Esophagus muscularis mucosa (tissue), 4 donors: ENCODE measurements at regions not wholly inside any gene's neighbourhood (a gene's known extent, or its start where the extent isn't known, plus 50 kb on each side); places are given as distances from the start of the nearest gene placed in this dataset.

ENCODE experiments used
- DNase-seq: peaks from one replicate; pipeline ENCODE4 v3.0.0-alpha.2; 2017; ENCODE audit errors: extremely low spot score
- H3K27ac ChIP-seq, 4 donors: fragments of 200-600 bp; sonication (generic); replicated peaks in 1 of 4; 1 replicate in 3 of 4; 2 replicates in 1 of 4; pipeline ENCODE4 v1.5.1; 2016 to 2019; ENCODE audit warnings: mild to moderate bottlenecking in 1 of 4
- H3K27me3 ChIP-seq, 4 donors: fragments of 200-600 bp; sonication (generic); one replicate each; pipeline versions ENCODE4 v1.5.1 to v1.6.0; 2016 to 2019
- H3K36me3 ChIP-seq, 4 donors: fragments of 200-600 bp; sonication (generic); one replicate each; pipeline ENCODE4 v1.5.1; 2016 to 2019
- H3K4me1 ChIP-seq, 4 donors: fragments of 200-600 bp; sonication (generic); one replicate each; pipeline ENCODE4 v1.5.1; 2016 to 2019
- H3K4me3 ChIP-seq, 4 donors: fragments of 200-600 bp; sonication (generic); 1 replicate in 2 of 4; 2 replicates in 2 of 4; pipeline ENCODE4 v1.5.1; 2016 to 2019; ENCODE audit warnings: mild to moderate bottlenecking in 4 of 4, moderate library complexity in 1 of 4
- H3K9me3 ChIP-seq, 4 donors: fragments of 200-600 bp; sonication (generic); 1 replicate in 3 of 4; 2 replicates in 1 of 4; pipeline ENCODE4 v1.5.1; 2016 to 2019
- EP300 ChIP-seq: sonication (generic); formaldehyde crosslinking; IDR thresholded peaks from one replicate; pipeline ENCODE4 v1.6.1; 2017; ENCODE audit warnings: antibody characterized with exemption
- POLR2A ChIP-seq: fragments of 450-650 bp; IDR thresholded peaks from one replicate; pipeline ENCODE4 v1.6.1; 2017; ENCODE audit warnings: antibody characterized with exemption, moderate library complexity, mild to moderate bottlenecking, low read depth
- POLR2AphosphoS5 ChIP-seq, 2 donors: sonication (generic); formaldehyde crosslinking; IDR thresholded peaks; one replicate each; pipeline ENCODE4 v1.6.1; 2017; ENCODE audit warnings: antibody characterized with exemption in 2 of 2
- WGBS: methylation state at CpG from one replicate; pipeline ENCODE4 v1.1.5; 2018; 5-methylcytosine and 5-hydroxymethylcytosine counted together
- intact Hi-C: fragments of 100-400 bp; cut with DNase I; formaldehyde crosslinking; loops from one replicate; pipeline ENCODE4 v1.15.1; 2023
- TF ChIP-seq, protein P1 (sequence below), 3 experiments: fragments of 200-600 bp in 2 of 3; fragments of 450-650 bp in 1 of 3; sonication (generic) in 2 of 3; IDR thresholded peaks; one replicate each; pipeline ENCODE4 v1.5.1; 2017 to 2019; ENCODE audit warnings: antibody characterized with exemption in 3 of 3, mild to moderate bottlenecking in 2 of 3, moderate library complexity in 1 of 3

DNA sequence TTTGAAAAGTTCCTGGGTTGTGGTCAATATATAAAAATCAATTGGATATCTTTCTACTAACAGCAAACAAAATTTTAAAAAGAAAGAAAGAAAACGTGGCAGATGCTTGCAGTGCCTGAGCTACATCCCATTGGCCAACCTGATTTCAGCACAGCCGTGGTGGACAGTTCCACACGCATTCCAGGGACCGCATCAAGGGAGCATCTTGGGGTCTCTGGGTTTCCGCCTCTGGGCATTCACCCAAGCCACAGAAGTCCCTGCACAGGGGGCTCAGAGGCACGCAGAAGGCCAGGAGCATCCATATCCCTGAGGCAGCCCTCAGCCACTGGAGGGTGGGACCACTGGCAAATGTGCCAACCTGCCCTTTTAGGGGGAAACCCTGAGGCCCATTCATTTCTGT, 254.5 kb upstream of the RNF32 start:
- intact Hi-C loops = no loop called here
- Histone ChIP-seq H3K27ac (no peak overlapping the region), H3K36me3 (no peaks in the 10 kb centered on the region), H3K4me3 (no peak overlapping the region), H3K4me1 (no peaks in the 10 kb centered on the region), H3K9me3 (no peaks in the 10 kb centered on the region), H3K27me3 (peaks cover 0 to 35% (median 0%) of the 10 kb centered on the region in 4 donors)
- TF ChIP-seq, protein P1, sequence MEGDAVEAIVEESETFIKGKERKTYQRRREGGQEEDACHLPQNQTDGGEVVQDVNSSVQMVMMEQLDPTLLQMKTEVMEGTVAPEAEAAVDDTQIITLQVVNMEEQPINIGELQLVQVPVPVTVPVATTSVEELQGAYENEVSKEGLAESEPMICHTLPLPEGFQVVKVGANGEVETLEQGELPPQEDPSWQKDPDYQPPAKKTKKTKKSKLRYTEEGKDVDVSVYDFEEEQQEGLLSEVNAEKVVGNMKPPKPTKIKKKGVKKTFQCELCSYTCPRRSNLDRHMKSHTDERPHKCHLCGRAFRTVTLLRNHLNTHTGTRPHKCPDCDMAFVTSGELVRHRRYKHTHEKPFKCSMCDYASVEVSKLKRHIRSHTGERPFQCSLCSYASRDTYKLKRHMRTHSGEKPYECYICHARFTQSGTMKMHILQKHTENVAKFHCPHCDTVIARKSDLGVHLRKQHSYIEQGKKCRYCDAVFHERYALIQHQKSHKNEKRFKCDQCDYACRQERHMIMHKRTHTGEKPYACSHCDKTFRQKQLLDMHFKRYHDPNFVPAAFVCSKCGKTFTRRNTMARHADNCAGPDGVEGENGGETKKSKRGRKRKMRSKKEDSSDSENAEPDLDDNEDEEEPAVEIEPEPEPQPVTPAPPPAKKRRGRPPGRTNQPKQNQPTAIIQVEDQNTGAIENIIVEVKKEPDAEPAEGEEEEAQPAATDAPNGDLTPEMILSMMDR (IDR thresholded peaks at IDR 0.05) = no peak
- TF ChIP-seq POLR2A = no peak
- TF ChIP-seq POLR2AphosphoS5 (IDR thresholded peaks at IDR 0.05) = no peak
- TF ChIP-seq EP300 = no peak
- peak; percentile 86 for DNase-seq
- WGBS = 4% methylated on average over 5 of the region's 6 CpGs

DNA sequence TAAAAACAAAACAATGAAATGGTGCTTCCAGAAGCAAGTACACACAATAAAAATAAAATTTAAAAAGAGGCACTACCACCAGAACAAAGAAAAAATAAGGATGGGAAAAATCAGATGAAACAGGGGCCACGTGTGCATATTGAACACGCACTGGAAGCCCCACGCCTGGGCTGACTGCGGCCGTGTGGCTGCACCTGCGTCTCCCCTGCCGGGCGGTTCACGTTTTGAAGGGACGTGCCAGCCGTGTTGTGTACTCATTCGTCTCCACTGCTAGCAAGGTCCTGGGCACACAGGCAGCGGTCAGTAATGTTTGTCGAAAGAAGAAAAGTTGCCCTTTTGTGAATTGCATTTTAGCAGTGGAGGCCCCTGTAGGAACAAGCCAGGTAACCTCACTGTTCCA, 255.9 kb upstream of the RNF32 start:
- no peak overlapping the region for H3K27ac ChIP-seq
- no peak overlapping the region for H3K4me3 ChIP-seq
- H3K27me3 ChIP-seq = peaks cover 0 to 40% (median 0%) of the 10 kb centered on the region in 4 donors
- H3K36me3 ChIP-seq = no peaks in the 10 kb centered on the region
- no peak for TF ChIP-seq POLR2AphosphoS5 (IDR thresholded peaks at IDR 0.05)
- H3K9me3 ChIP-seq = no peaks in the 10 kb centered on the region
- intact Hi-C loops = no loop called here
- no peaks in the 10 kb centered on the region for H3K4me1 ChIP-seq
- 90% methylated on average over 14 of the region's 14 CpGs for WGBS
- DNase-seq = peak; percentile 66

DNA sequence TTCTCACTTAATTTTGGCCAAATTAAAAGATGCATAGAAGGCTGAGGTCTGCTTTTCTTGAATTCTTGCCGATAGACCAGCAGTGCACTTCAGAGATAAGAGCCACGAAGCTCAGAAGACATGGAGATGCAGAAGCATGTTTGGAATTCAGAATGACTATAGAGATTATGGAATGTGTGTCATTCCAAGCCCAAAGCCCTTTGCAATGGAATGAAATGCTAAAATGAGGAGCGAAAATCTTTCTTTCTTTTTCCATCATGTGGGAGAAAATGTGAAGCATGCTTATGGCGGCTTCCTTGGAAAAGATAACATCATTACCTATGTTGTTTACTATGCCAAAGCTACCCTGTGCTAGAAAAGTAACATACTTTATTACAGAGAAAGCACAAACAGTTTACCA, 257.0 kb upstream of the RNF32 start:
- Histone ChIP-seq H3K4me3 (no peak overlapping the region), H3K9me3 (no peaks in the 10 kb centered on the region), H3K36me3 (no peaks in the 10 kb centered on the region), H3K27me3 (peaks cover 0 to 43% (median 0%) of the 10 kb centered on the region in 4 donors), H3K4me1 (no peaks in the 10 kb centered on the region), H3K27ac (no peak overlapping the region)
- peak; percentile 17 for DNase-seq
- intact Hi-C loops = no loop called here
- 64% methylated on average over 4 of the region's 4 CpGs for WGBS
- TF ChIP-seq POLR2A (no peak), EP300 (no peak), POLR2AphosphoS5 (IDR thresholded peaks at IDR 0.05) (no peak)
- TF ChIP-seq, protein P1 (IDR thresholded peaks at IDR 0.05) = no peak

DNA sequence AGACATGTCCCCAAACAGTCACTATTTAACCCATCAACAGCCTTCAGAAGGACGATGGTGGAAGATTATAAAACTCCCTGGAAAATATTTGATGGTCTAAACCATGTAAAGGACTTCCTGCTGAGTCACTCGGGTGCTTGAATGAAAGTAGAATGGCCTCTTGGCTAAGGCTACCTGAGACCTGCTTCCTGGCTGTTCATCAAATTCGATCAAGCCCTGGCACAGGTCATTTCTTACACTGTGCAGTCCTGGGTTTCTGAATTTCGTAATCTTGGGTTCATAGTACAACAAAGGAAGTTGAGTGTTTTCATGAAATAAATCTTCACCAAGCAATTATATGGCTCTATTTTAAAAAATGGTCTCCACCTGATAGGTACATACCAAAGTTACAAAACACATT, 260.3 kb upstream of the RNF32 start:
- Histone ChIP-seq H3K4me3 (no peak overlapping the region), H3K4me1 (no peaks in the 10 kb centered on the region), H3K27ac (no peak overlapping the region), H3K36me3 (no peaks in the 10 kb centered on the region), H3K27me3 (peaks cover 0 to 45% (median 0%) of the 10 kb centered on the region in 4 donors), H3K9me3 (no peaks in the 10 kb centered on the region)
- intact Hi-C loops = no loop called here
- DNase-seq = no peak
- TF ChIP-seq POLR2AphosphoS5 (IDR thresholded peaks at IDR 0.05) (no peak), POLR2A (no peak), EP300 (no peak)
- TF ChIP-seq, protein P1 (IDR thresholded peaks at IDR 0.05) = no peak
- 58% methylated on average over 4 of the region's 4 CpGs for WGBS

GRCh38 chr7:156379324-156380070, 261.1 kb upstream of the RNF32 start:
- no peak overlapping the region for H3K4me3 ChIP-seq
- no peaks in the 10 kb centered on the region for H3K4me1 ChIP-seq
- no peaks in the 10 kb centered on the region for H3K36me3 ChIP-seq
- H3K27ac ChIP-seq = no peak overlapping the region
- TF ChIP-seq, protein P1 (IDR thresholded peaks at IDR 0.05) = no peak
- TF ChIP-seq POLR2A = no peak
- intact Hi-C loops = no loop called here
- no peaks in the 10 kb centered on the region for H3K9me3 ChIP-seq
- 65% methylated on average over 14 of the region's 14 CpGs for WGBS
- H3K27me3 ChIP-seq = peaks cover 0 to 39% (median 0%) of the 10 kb centered on the region in 4 donors
- DNase-seq = no peak
